ENCODE measurements at regions not wholly inside any gene's neighbourhood (a gene's known extent, or its start where the extent isn't known, plus 50 kb on each side); places are given as distances from the start of the nearest gene placed in this dataset.

DNA sequence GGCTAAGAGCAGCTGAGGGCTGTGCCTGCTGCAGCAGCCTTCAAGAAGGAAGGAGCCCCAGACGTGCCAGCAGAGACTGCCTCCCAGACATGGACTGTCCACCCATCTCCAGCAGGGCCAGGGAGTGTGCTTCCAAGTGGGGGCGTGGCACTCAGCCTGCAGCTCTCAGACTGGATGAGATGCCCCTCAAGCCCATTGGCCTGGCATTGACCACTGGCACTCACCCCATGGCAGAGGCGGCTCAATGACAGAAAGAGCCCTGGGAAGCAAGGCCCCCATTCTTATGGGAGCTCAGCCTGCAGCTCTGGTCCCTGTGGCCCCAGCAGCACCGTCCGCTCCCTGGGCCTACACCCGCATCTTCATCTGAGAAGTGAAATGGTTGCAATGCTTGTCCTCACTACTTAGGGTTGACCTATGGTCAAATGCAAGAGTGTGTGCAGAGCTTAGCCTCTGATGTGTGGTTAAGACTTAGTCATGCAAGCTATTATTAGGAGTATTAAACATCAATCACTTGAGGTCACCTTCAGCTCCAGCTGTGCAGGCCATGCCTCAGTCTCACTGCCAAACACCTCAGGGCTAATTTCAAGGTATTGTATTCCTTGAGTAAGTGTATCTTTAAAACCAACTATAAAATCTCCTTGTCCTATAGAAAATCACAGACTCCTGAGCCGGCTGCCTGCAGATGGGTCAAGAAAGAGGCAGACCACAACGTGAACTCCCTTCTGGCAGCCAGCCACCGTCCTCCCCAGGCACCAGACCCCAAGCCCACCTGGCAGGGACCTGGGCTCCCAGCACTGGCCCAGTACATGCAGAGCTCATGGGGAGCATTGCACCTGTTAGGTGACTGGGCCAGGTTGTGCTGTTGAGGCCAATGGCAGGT, 194.8 kb downstream of the NDUFA10 start:
- TF ChIP-seq, protein P1, sequence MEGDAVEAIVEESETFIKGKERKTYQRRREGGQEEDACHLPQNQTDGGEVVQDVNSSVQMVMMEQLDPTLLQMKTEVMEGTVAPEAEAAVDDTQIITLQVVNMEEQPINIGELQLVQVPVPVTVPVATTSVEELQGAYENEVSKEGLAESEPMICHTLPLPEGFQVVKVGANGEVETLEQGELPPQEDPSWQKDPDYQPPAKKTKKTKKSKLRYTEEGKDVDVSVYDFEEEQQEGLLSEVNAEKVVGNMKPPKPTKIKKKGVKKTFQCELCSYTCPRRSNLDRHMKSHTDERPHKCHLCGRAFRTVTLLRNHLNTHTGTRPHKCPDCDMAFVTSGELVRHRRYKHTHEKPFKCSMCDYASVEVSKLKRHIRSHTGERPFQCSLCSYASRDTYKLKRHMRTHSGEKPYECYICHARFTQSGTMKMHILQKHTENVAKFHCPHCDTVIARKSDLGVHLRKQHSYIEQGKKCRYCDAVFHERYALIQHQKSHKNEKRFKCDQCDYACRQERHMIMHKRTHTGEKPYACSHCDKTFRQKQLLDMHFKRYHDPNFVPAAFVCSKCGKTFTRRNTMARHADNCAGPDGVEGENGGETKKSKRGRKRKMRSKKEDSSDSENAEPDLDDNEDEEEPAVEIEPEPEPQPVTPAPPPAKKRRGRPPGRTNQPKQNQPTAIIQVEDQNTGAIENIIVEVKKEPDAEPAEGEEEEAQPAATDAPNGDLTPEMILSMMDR (IDR thresholded peaks at IDR 0.05), result no peak
- TF ChIP-seq POLR2A (IDR thresholded peaks at IDR 0.05), result no peak
